Hematopoietic multipotent progenitor cell treated with erythropoietin and hydrocortisone succinate and interleukin-3 and kit ligand, for 17 days (in vitro differentiated cells): ENCODE measurements at regions not wholly inside any gene's neighbourhood (a gene's known extent, or its start where the extent isn't known, plus 50 kb on each side); places are given as distances from the start of the nearest gene placed in this dataset.

Experiments
- DNase-seq: peaks from one replicate; pipeline ENCODE4 v3.0.0-alpha.2; 2015; ENCODE audit warnings: low spot score

- no peak for DNase-seq
Observed at GRCh38 chr5:166507810-166508425, 1783.5 kb upstream of the WWC1 start.

- no peak for DNase-seq
Observed at GRCh38 chr5:166509085-166509484, 1782.4 kb upstream of the WWC1 start.

- no peak for DNase-seq
Observed at GRCh38 chr5:166517976-166518375, 1773.5 kb upstream of the WWC1 start.

GRCh38 chr5:166523206-166523605, 1768.2 kb upstream of the WWC1 start:
- no peak for DNase-seq

GRCh38 chr5:166529200-166529599, 1762.2 kb upstream of the WWC1 start:
- no peak for DNase-seq

GRCh38 chr5:166532456-166533220, 1758.8 kb upstream of the WWC1 start:
- DNase-seq, result no peak

- DNase-seq, result no peak
Observed at GRCh38 chr5:166535641-166536040, 1755.8 kb upstream of the WWC1 start.

- DNase-seq, result no peak
Observed at GRCh38 chr5:166540156-166540555, 1751.3 kb upstream of the WWC1 start.

- DNase-seq, result no peak
Observed at GRCh38 chr5:166551384-166551783, 1740.1 kb upstream of the WWC1 start.

GRCh38 chr5:166553778-166554177, 1737.7 kb upstream of the WWC1 start:
- DNase-seq, result no peak

- DNase-seq, result no peak
Observed at GRCh38 chr5:166561759-166562158, 1729.7 kb upstream of the WWC1 start.

- DNase-seq, result no peak
Observed at GRCh38 chr5:166562246-166562645, 1729.2 kb upstream of the WWC1 start.

GRCh38 chr5:166566725-166567124, 1724.7 kb upstream of the WWC1 start:
- DNase-seq, result no peak

GRCh38 chr5:166570865-166571264, 1720.6 kb upstream of the WWC1 start:
- no peak for DNase-seq

- DNase-seq, result no peak
Observed at GRCh38 chr5:166571668-166572067, 1719.8 kb upstream of the WWC1 start.

GRCh38 chr5:166576323-166576722, 1715.1 kb upstream of the WWC1 start:
- DNase-seq, result no peak

GRCh38 chr5:166581826-166582225, 1709.6 kb upstream of the WWC1 start:
- no peak for DNase-seq

- no peak for DNase-seq
Observed at GRCh38 chr5:166582416-166582815, 1709.0 kb upstream of the WWC1 start.

GRCh38 chr5:166594567-166594966, 1696.9 kb upstream of the WWC1 start:
- no peak for DNase-seq

GRCh38 chr5:166595274-166595951, 1696.0 kb upstream of the WWC1 start:
- no peak for DNase-seq

- DNase-seq, result no peak
Observed at GRCh38 chr5:166596043-166596442, 1695.4 kb upstream of the WWC1 start.

GRCh38 chr5:166602271-166602670, 1689.2 kb upstream of the WWC1 start:
- no peak for DNase-seq

GRCh38 chr5:166617507-166617906, 1673.9 kb upstream of the WWC1 start:
- DNase-seq, result no peak
